ENCODE measurements at regions not wholly inside any gene's neighbourhood (a gene's known extent, or its start where the extent isn't known, plus 50 kb on each side); places are given as distances from the start of the nearest gene placed in this dataset.

GRCh38 chr21:28325618-28326017, 667.1 kb downstream of the LTN1 start:
- DNase-seq (ENCODE audit: low spot score): no peak
- no peak for ATAC-seq (ENCODE audit: insufficient number of reproducible peaks, low FRiP score, low read depth)
- Histone ChIP-seq H3K27ac (no peak overlapping the region), H3K27me3 (replicated peaks; ENCODE audit: insufficient read depth) (no peaks in the 10 kb centered on the region), H3K4me1 (ENCODE audit: control insufficient read depth in 1 of 2, low read depth in 2 of 2) (no peaks in the 10 kb centered on the region), H3K36me3 (no peaks in the 10 kb centered on the region), H3K4me3 (no peak overlapping the region), H3K9me3 (no peaks in the 10 kb centered on the region)
- no peak for TF ChIP-seq CTCF (IDR thresholded peaks at IDR 0.05)

- Histone ChIP-seq H3K36me3 (no peaks in the 10 kb centered on the region), H3K4me3 (no peak overlapping the region), H3K27me3 (replicated peaks; ENCODE audit: insufficient read depth) (no peaks in the 10 kb centered on the region), H3K4me1 (ENCODE audit: control insufficient read depth in 1 of 2, low read depth in 2 of 2) (no peaks in the 10 kb centered on the region), H3K27ac (no peak overlapping the region), H3K9me3 (no peaks in the 10 kb centered on the region)
- DNase-seq (ENCODE audit: low spot score): no peak
- TF ChIP-seq CTCF (IDR thresholded peaks at IDR 0.05): no peak
- no peak for ATAC-seq (ENCODE audit: insufficient number of reproducible peaks, low FRiP score, low read depth)
These were observed 668.0 kb downstream of the LTN1 start for GRCh38 chr21:28324690-28325089.

GRCh38 chr21:28317177-28317950, 675.3 kb downstream of the LTN1 start:
- no peak for DNase-seq (ENCODE audit: low spot score)
- H3K4me3 ChIP-seq: no peak overlapping the region
- no peak for ATAC-seq (ENCODE audit: insufficient number of reproducible peaks, low FRiP score, low read depth)

GRCh38 chr21:28311411-28312190, 681.1 kb downstream of the LTN1 start:
- Histone ChIP-seq H3K9me3 (peaks cover 9% of the 10 kb centered on the region), H3K4me1 (ENCODE audit: control insufficient read depth in 1 of 2, low read depth in 2 of 2) (no peaks in the 10 kb centered on the region), H3K36me3 (no peaks in the 10 kb centered on the region), H3K4me3 (no peak overlapping the region), H3K27ac (no peak overlapping the region), H3K27me3 (replicated peaks; ENCODE audit: insufficient read depth) (no peaks in the 10 kb centered on the region)
- TF ChIP-seq CTCF (IDR thresholded peaks at IDR 0.05): no peak
- ATAC-seq (ENCODE audit: insufficient number of reproducible peaks, low FRiP score, low read depth) (no peak), DNase-seq (ENCODE audit: low spot score) (no peak)

More at GRCh38 chr21:28317177-28317950, 675.3 kb downstream of the LTN1 start:
- Histone ChIP-seq H3K27me3 (replicated peaks; ENCODE audit: insufficient read depth) (no peaks in the 10 kb centered on the region), H3K4me1 (ENCODE audit: control insufficient read depth in 1 of 2, low read depth in 2 of 2) (no peaks in the 10 kb centered on the region), H3K36me3 (no peaks in the 10 kb centered on the region), H3K9me3 (peaks cover 6% of the 10 kb centered on the region), H3K27ac (no peak overlapping the region)
- no peak for TF ChIP-seq CTCF (IDR thresholded peaks at IDR 0.05)

GRCh38 chr21:28310711-28311110, 682.0 kb downstream of the LTN1 start:
- Histone ChIP-seq H3K36me3 (no peaks in the 10 kb centered on the region), H3K27ac (no peak overlapping the region), H3K27me3 (replicated peaks; ENCODE audit: insufficient read depth) (no peaks in the 10 kb centered on the region), H3K9me3 (peaks cover 9% of the 10 kb centered on the region), H3K4me3 (no peak overlapping the region), H3K4me1 (ENCODE audit: control insufficient read depth in 1 of 2, low read depth in 2 of 2) (no peaks in the 10 kb centered on the region)
- no peak for TF ChIP-seq CTCF (IDR thresholded peaks at IDR 0.05)
- DNase-seq (ENCODE audit: low spot score) (no peak), ATAC-seq (ENCODE audit: insufficient number of reproducible peaks, low FRiP score, low read depth) (no peak)

Data from thoracic aorta (tissue), 2 donors.